H9 (cell line): ENCODE measurements at regions not wholly inside any gene's neighbourhood (a gene's known extent, or its start where the extent isn't known, plus 50 kb on each side); places are given as distances from the start of the nearest gene placed in this dataset.

Experiments
- DNase-seq: peaks from one replicate; pipeline ENCODE4 v3.0.0-alpha.2; 2017
- H2AFZ ChIP-seq: one replicate; pipeline ENCODE4 v1.6.1; 2013; ENCODE audit warnings: mild to moderate bottlenecking, low read length, control low read depth, moderate library complexity
- H2AK5ac ChIP-seq: 2 replicates; pipeline ENCODE4 v1.6.1; 2013; ENCODE audit warnings: low read length, control low read depth, mixed read lengths; ENCODE audit not compliant: insufficient read length
- H2BK120ac ChIP-seq: one replicate; pipeline ENCODE4 v1.6.1; 2013; ENCODE audit warnings: low read depth, mild to moderate bottlenecking, low read length, control low read depth, inconsistent platforms; ENCODE audit not compliant: poor library complexity, severe bottlenecking
- H2BK12ac ChIP-seq: 2 replicates; pipeline ENCODE4 v1.6.1; 2013; ENCODE audit warnings: low read length, control low read depth, mixed read lengths, low read depth; ENCODE audit not compliant: insufficient read length
- H2BK15ac ChIP-seq: 2 replicates; pipeline ENCODE4 v1.6.1; 2013; ENCODE audit warnings: low read depth, low read length, control low read depth
- H2BK20ac ChIP-seq: one replicate; pipeline ENCODE4 v1.6.1; 2013; ENCODE audit warnings: low read depth, mild to moderate bottlenecking, low read length, control low read depth, inconsistent platforms; ENCODE audit not compliant: poor library complexity, severe bottlenecking
- H2BK5ac ChIP-seq: 2 replicates; pipeline ENCODE4 v1.6.1; 2013; ENCODE audit warnings: low read length, control low read depth, mixed read lengths; ENCODE audit not compliant: insufficient read length
- H3K14ac ChIP-seq: 2 replicates; pipeline ENCODE4 v1.6.1; 2013; ENCODE audit warnings: low read length, control low read depth; ENCODE audit not compliant: insufficient read depth
- H3K18ac ChIP-seq: 2 replicates; pipeline ENCODE4 v1.6.1; 2013; ENCODE audit warnings: low read depth, mild to moderate bottlenecking, mixed read lengths, low read length, control low read depth; ENCODE audit not compliant: insufficient read length
- H3K23ac ChIP-seq: 2 replicates; pipeline ENCODE4 v1.6.1; 2013; ENCODE audit warnings: low read length, control low read depth, mixed read lengths, low read depth; ENCODE audit not compliant: insufficient read length
- H3K23me2 ChIP-seq: 2 replicates; pipeline ENCODE4 v1.6.1; 2013; ENCODE audit warnings: low read depth, mild to moderate bottlenecking, mixed read lengths, low read length, control low read depth; ENCODE audit not compliant: insufficient read length, poor library complexity, severe bottlenecking
- H3K27ac ChIP-seq: 2 replicates; pipeline ENCODE4 v1.5.1; 2013; ENCODE audit warnings: low read length, control low read depth, mixed read lengths, low read depth; ENCODE audit not compliant: insufficient read length
- H3K27me3 ChIP-seq: 2 replicates; pipeline ENCODE4 v1.6.1; 2013; ENCODE audit warnings: low read length, control low read depth, inconsistent platforms; ENCODE audit not compliant: insufficient read depth
- H3K4ac ChIP-seq: 2 replicates; pipeline ENCODE4 v1.6.1; 2013; ENCODE audit warnings: low read depth, mild to moderate bottlenecking, control low read depth, inconsistent platforms, low read length, moderate library complexity
- H3K4me1 ChIP-seq: 2 replicates; pipeline ENCODE4 v1.6.1; 2013; ENCODE audit warnings: low read length, control low read depth, inconsistent platforms; ENCODE audit not compliant: insufficient read depth
- H3K4me2 ChIP-seq: 2 replicates; pipeline ENCODE4 v1.6.1; 2013; ENCODE audit warnings: low read length, control low read depth, mixed read lengths; ENCODE audit not compliant: insufficient read length, insufficient read depth
- H3K56ac ChIP-seq: 2 replicates; pipeline ENCODE4 v1.6.1; 2013; ENCODE audit warnings: low read depth, mild to moderate bottlenecking, mixed read lengths, low read length, control low read depth; ENCODE audit not compliant: insufficient read length
- H3K79me1 ChIP-seq: 2 replicates; pipeline ENCODE4 v1.6.1; 2013; ENCODE audit warnings: low read depth, mild to moderate bottlenecking, moderate library complexity, low read length, control low read depth, inconsistent platforms; ENCODE audit not compliant: insufficient read depth, poor library complexity, severe bottlenecking
- H3K79me2 ChIP-seq: 2 replicates; pipeline ENCODE4 v1.6.1; 2013; ENCODE audit warnings: low read length, control low read depth, inconsistent platforms; ENCODE audit not compliant: insufficient read depth
- H3K9ac ChIP-seq: 2 replicates; pipeline ENCODE4 v1.6.1; 2013; ENCODE audit warnings: low read length, control low read depth, mixed read lengths; ENCODE audit not compliant: insufficient read length; ENCODE audit errors: extremely low read depth
- H3K9me3 ChIP-seq: one replicate; pipeline ENCODE4 v1.6.1; 2013; ENCODE audit warnings: low read depth, low read length, inconsistent platforms; ENCODE audit not compliant: control insufficient read depth
- H3T11ph ChIP-seq: one replicate; pipeline ENCODE4 v1.6.1; 2013; ENCODE audit warnings: mild to moderate bottlenecking, low read length, control low read depth, inconsistent platforms
- H4K20me1 ChIP-seq: one replicate; pipeline ENCODE4 v1.6.1; 2013; ENCODE audit not compliant: control insufficient read depth, insufficient read length, insufficient read depth
- H4K5ac ChIP-seq: 2 replicates; pipeline ENCODE4 v1.6.1; 2013; ENCODE audit warnings: low read depth, mild to moderate bottlenecking, mixed read lengths, low read length, control low read depth; ENCODE audit not compliant: insufficient read length
- H4K8ac ChIP-seq: replicated peaks from 2 replicates; pipeline ENCODE4 v1.6.1; 2013; ENCODE audit warnings: low read length, control low read depth, mixed read lengths, low read depth; ENCODE audit not compliant: insufficient read length
- H4K91ac ChIP-seq: 2 replicates; pipeline ENCODE4 v1.6.1; 2013; ENCODE audit warnings: low read depth, mild to moderate bottlenecking, moderate library complexity, mixed read lengths, low read length, control low read depth; ENCODE audit not compliant: insufficient read length
- H3K27ac Mint-ChIP-seq, 3 experiments: 2 replicates in 2 of 3; 3 replicates in 1 of 3; pipeline ENCODE4 v1.8.0; 2020 to 2021; ENCODE audit warnings: mixed read lengths in 3 of 3, mild to moderate bottlenecking in 1 of 3, moderate library complexity in 1 of 3
- H3K27me3 Mint-ChIP-seq: 2 replicates; pipeline ENCODE4 v1.8.0; 2021; ENCODE audit warnings: low read depth, mild to moderate bottlenecking, moderate library complexity, mixed read lengths
- H3K36me3 Mint-ChIP-seq, 3 experiments: 2 replicates in 2 of 3; 3 replicates in 1 of 3; pipeline ENCODE4 v1.8.0; 2020 to 2021; ENCODE audit warnings: low read depth in 3 of 3, mixed read lengths in 3 of 3; ENCODE audit not compliant: insufficient read depth in 1 of 3
- H3K4me1 Mint-ChIP-seq, 2 experiments: 2 replicates each; pipeline ENCODE4 v1.8.0; 2020; ENCODE audit warnings: mixed read lengths in 2 of 2
- H3K4me3 Mint-ChIP-seq, 2 experiments: 2 replicates in 1 of 2; 3 replicates in 1 of 2; pipeline ENCODE4 v1.8.0; 2020 to 2021; ENCODE audit warnings: mild to moderate bottlenecking in 2 of 2, mixed read lengths in 2 of 2, moderate library complexity in 1 of 2
- H3K9me3 Mint-ChIP-seq, 2 experiments: 2 replicates in 1 of 2; 3 replicates in 1 of 2; pipeline ENCODE4 v1.8.0; 2020; ENCODE audit warnings: mild to moderate bottlenecking in 2 of 2, mixed read lengths in 2 of 2, moderate library complexity in 1 of 2
- WGBS: extraction: QIAGEN DNeasy Blood & Tissue Kit; methylation state at CpG from one replicate; pipeline ENCODE4 v1.1.7; 2013; ENCODE audit warnings: missing lambda C conversion rate, low lambda C conversion rate, mixed read lengths; ENCODE audit not compliant: insufficient read length; ENCODE audit errors: extremely low coverage; 5-methylcytosine and 5-hydroxymethylcytosine counted together
- TF ChIP-seq, protein P1 (sequence below): fragments of 200-600 bp; sonication (generic); conservative IDR thresholded peaks from 3 replicates; pipeline ENCODE4 v1.8.0; 2021; ENCODE audit warnings: antibody characterized with exemption, mild to moderate bottlenecking

DNA sequence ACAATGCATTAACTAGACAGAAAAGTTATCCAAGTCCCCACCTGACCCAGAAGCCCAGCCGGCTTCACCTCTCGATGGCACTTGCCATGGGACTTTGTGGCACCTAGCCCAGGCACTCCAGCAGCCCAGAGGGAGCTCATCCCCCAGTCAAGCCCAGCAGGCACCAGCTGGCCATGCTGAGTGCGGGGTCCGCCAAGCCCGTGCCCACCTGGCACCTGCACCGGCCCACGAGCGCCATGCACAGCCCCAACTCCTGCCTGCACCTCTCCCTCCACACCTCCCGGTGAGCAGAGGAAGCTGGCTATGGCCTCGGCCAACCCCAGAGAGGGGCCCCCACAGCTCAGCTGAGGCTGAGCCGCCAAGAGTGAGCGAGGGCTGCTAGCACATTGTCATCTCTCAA lies 1759.1 kb downstream of the OLFM4 start:
- no peak for DNase-seq
- H2BK12ac ChIP-seq = no peak overlapping the region
- no peak overlapping the region for H2BK120ac ChIP-seq
- no peak overlapping the region for H2BK5ac ChIP-seq
- Mint-ChIP-seq H3K27me3 (no peaks in the 10 kb centered on the region; the same call in 1 of the 2 replicates), H3K36me3 (peaks cover 5 to 19% (median 11%) of the 10 kb centered on the region in 3 experiments; a peak in 5 of 7 replicates), H3K9me3 (peaks cover 7 to 16% of the 10 kb centered on the region in 2 experiments), H3K27ac (no peak overlapping the region), H3K4me1 (peaks cover 3% of the 10 kb centered on the region in 2 experiments; a peak in 1 of 4 replicates), H3K4me3 (no peak overlapping the region)
- H2AK5ac ChIP-seq = no peak overlapping the region
- no peaks in the 10 kb centered on the region for H4K20me1 ChIP-seq
- H3K14ac ChIP-seq = no peak overlapping the region
- TF ChIP-seq, protein P1, sequence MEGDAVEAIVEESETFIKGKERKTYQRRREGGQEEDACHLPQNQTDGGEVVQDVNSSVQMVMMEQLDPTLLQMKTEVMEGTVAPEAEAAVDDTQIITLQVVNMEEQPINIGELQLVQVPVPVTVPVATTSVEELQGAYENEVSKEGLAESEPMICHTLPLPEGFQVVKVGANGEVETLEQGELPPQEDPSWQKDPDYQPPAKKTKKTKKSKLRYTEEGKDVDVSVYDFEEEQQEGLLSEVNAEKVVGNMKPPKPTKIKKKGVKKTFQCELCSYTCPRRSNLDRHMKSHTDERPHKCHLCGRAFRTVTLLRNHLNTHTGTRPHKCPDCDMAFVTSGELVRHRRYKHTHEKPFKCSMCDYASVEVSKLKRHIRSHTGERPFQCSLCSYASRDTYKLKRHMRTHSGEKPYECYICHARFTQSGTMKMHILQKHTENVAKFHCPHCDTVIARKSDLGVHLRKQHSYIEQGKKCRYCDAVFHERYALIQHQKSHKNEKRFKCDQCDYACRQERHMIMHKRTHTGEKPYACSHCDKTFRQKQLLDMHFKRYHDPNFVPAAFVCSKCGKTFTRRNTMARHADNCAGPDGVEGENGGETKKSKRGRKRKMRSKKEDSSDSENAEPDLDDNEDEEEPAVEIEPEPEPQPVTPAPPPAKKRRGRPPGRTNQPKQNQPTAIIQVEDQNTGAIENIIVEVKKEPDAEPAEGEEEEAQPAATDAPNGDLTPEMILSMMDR = no peak
- no peak overlapping the region for H3K9ac ChIP-seq
- H3K27me3 ChIP-seq = no peaks in the 10 kb centered on the region
- H3K23me2 ChIP-seq = no peaks in the 10 kb centered on the region
- H3K23ac ChIP-seq = no peak overlapping the region
- no peak overlapping the region for H4K91ac ChIP-seq
- H2AFZ ChIP-seq = no peak overlapping the region
- no peak overlapping the region for H4K5ac ChIP-seq
- H3K27ac ChIP-seq = no peak overlapping the region
- H3K79me2 ChIP-seq = no peaks in the 10 kb centered on the region
- no peaks in the 10 kb centered on the region for H3K79me1 ChIP-seq
- H2BK20ac ChIP-seq = no peak overlapping the region
- no peak overlapping the region for H2BK15ac ChIP-seq
- no peak overlapping the region for H3K4me2 ChIP-seq
- H4K8ac ChIP-seq = no peak overlapping the region
- H3K18ac ChIP-seq = no peak overlapping the region
- no peaks in the 10 kb centered on the region for H3K9me3 ChIP-seq
- no CpG with 5 or more reads among the region's 12 CpGs for WGBS
- no peaks in the 10 kb centered on the region for H3K4me1 ChIP-seq
- H3K4ac ChIP-seq = no peak overlapping the region
- no peak overlapping the region for H3K56ac ChIP-seq
- no peak overlapping the region for H3T11ph ChIP-seq
